ENCODE measurements at regions not wholly inside any gene's neighbourhood (a gene's known extent, or its start where the extent isn't known, plus 50 kb on each side); places are given as distances from the start of the nearest gene placed in this dataset.

DNA sequence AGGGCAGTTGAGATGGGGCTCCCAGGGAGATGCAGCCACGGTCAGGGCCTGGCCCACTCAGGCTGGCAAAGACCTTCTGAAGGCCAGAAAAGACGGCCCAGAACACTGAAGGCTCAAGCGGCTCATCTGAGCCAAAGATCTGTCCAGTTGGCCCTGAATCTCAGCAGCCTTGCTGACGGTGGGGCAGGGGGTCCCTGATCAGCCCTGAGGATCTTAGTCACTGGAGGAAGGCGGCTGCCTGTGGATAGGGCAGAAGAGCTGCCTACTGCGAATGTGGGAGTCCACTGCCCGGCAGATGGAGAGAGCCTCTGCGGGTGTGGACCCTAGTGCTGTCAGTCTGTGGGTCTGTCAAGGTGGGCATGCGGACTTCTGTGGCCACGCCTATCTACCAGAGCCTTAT lies 1738.2 kb downstream of the TP53TG3F start:
- ChIA-PET CTCF (no interaction called here), POLR2A (no interaction called here)
- Mint-ChIP-seq H3K36me3 (peaks cover 89% of the 10 kb centered on the region), H3K4me3 (no peak overlapping the region), H3K27me3 (ENCODE audit: low read depth) (peaks cover 26% of the 10 kb centered on the region), H3K4me1 (no peaks in the 10 kb centered on the region), H3K9me3 (peaks cover 78% of the 10 kb centered on the region), H3K27ac (no peak overlapping the region)
- DNase-seq (ENCODE audit: low spot score) (no peak), ATAC-seq (no peak)
- TF ChIP-seq OVOL2 (CRISPR knock-in tag; IDR thresholded peaks at IDR 0.05; ENCODE audit: borderline replicate concordance) (no peak), FOXJ3 (CRISPR knock-in tag; IDR thresholded peaks at IDR 0.05; ENCODE audit: borderline replicate concordance) (no peak), ZBTB43 (CRISPR knock-in tag; IDR thresholded peaks at IDR 0.05) (no peak), ZNF317 (CRISPR knock-in tag; IDR thresholded peaks at IDR 0.05; ENCODE audit: borderline replicate concordance, low read depth) (no peak), TCF7 (CRISPR knock-in tag; IDR thresholded peaks at IDR 0.05; ENCODE audit: low read depth) (no peak), HMGA2 (CRISPR knock-in tag; IDR thresholded peaks at IDR 0.05) (no peak), NFATC4 (CRISPR knock-in tag; IDR thresholded peaks at IDR 0.05) (no peak), ETV6 (CRISPR knock-in tag; IDR thresholded peaks at IDR 0.05) (no peak), USF1 (CRISPR knock-in tag; IDR thresholded peaks at IDR 0.05) (no peak), JUN (CRISPR knock-in tag; IDR thresholded peaks at IDR 0.05) (no peak), RELA (CRISPR knock-in tag; IDR thresholded peaks at IDR 0.05; ENCODE audit: borderline replicate concordance) (no peak), NR1H2 (CRISPR knock-in tag; IDR thresholded peaks at IDR 0.05) (no peak)
- TF ChIP-seq, protein P1, sequence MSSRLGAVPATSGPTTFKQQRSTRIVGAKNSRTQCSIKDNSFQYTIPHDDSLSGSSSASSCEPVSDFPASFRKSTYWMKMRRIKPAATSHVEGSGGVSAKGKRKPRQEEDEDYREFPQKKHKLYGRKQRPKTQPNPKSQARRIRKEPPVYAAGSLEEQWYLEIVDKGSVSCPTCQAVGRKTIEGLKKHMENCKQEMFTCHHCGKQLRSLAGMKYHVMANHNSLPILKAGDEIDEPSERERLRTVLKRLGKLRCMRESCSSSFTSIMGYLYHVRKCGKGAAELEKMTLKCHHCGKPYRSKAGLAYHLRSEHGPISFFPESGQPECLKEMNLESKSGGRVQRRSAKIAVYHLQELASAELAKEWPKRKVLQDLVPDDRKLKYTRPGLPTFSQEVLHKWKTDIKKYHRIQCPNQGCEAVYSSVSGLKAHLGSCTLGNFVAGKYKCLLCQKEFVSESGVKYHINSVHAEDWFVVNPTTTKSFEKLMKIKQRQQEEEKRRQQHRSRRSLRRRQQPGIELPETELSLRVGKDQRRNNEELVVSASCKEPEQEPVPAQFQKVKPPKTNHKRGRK (CRISPR knock-in tag; IDR thresholded peaks at IDR 0.05; ENCODE audit: borderline replicate concordance), result no peak
- TF ChIP-seq, protein P2, sequence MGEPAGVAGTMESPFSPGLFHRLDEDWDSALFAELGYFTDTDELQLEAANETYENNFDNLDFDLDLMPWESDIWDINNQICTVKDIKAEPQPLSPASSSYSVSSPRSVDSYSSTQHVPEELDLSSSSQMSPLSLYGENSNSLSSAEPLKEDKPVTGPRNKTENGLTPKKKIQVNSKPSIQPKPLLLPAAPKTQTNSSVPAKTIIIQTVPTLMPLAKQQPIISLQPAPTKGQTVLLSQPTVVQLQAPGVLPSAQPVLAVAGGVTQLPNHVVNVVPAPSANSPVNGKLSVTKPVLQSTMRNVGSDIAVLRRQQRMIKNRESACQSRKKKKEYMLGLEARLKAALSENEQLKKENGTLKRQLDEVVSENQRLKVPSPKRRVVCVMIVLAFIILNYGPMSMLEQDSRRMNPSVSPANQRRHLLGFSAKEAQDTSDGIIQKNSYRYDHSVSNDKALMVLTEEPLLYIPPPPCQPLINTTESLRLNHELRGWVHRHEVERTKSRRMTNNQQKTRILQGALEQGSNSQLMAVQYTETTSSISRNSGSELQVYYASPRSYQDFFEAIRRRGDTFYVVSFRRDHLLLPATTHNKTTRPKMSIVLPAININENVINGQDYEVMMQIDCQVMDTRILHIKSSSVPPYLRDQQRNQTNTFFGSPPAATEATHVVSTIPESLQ (CRISPR knock-in tag; IDR thresholded peaks at IDR 0.05), result no peak
- TF ChIP-seq, protein P3, sequence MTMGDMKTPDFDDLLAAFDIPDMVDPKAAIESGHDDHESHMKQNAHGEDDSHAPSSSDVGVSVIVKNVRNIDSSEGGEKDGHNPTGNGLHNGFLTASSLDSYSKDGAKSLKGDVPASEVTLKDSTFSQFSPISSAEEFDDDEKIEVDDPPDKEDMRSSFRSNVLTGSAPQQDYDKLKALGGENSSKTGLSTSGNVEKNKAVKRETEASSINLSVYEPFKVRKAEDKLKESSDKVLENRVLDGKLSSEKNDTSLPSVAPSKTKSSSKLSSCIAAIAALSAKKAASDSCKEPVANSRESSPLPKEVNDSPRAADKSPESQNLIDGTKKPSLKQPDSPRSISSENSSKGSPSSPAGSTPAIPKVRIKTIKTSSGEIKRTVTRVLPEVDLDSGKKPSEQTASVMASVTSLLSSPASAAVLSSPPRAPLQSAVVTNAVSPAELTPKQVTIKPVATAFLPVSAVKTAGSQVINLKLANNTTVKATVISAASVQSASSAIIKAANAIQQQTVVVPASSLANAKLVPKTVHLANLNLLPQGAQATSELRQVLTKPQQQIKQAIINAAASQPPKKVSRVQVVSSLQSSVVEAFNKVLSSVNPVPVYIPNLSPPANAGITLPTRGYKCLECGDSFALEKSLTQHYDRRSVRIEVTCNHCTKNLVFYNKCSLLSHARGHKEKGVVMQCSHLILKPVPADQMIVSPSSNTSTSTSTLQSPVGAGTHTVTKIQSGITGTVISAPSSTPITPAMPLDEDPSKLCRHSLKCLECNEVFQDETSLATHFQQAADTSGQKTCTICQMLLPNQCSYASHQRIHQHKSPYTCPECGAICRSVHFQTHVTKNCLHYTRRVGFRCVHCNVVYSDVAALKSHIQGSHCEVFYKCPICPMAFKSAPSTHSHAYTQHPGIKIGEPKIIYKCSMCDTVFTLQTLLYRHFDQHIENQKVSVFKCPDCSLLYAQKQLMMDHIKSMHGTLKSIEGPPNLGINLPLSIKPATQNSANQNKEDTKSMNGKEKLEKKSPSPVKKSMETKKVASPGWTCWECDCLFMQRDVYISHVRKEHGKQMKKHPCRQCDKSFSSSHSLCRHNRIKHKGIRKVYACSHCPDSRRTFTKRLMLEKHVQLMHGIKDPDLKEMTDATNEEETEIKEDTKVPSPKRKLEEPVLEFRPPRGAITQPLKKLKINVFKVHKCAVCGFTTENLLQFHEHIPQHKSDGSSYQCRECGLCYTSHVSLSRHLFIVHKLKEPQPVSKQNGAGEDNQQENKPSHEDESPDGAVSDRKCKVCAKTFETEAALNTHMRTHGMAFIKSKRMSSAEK (CRISPR knock-in tag; IDR thresholded peaks at IDR 0.05; ENCODE audit: borderline replicate concordance), result no peak

Data from WTC11 (cell line).